GM12878 (cell line): ENCODE measurements at regions not wholly inside any gene's neighbourhood (a gene's known extent, or its start where the extent isn't known, plus 50 kb on each side); places are given as distances from the start of the nearest gene placed in this dataset.

Source experiments
- ATAC-seq: fragments of 200-7000 bp; cut with Tn5 transposase; 3 replicates; pipeline ENCODE4 v1.9.1; 2020; ENCODE audit warnings: mild to moderate bottlenecking, moderate library complexity
- BruUV-seq: library from RNA; stranded (reverse); fragments of 400-500 nt; replicated peaks from 2 replicates; lab custom pipeline; 2021; lab: Mats Ljungman, UMichigan
- CTCF ChIA-PET: fragments of 300-600 bp; sonication (Branson Sonifier 250); formaldehyde crosslinking; extraction: SDS; loops from one replicate; lab custom pipeline; 2021; ENCODE audit warnings: inconsistent platforms; lab: Yijun Ruan, JAX
- POLR2A ChIA-PET: fragments of 350-600 bp; formaldehyde crosslinking; extraction: SDS; loops from one replicate; lab custom pipeline; 2021; ENCODE audit warnings: inconsistent platforms; lab: Charles Lee
- RAD21 ChIA-PET: fragments of 300-600 bp; sonication (Branson Sonifier 250); formaldehyde crosslinking; loops from one replicate; lab custom pipeline; 2023; ENCODE audit warnings: antibody characterized with exemption; ENCODE audit not compliant: unreplicated experiment; lab: Charles Lee
- SMC1A ChIA-PET: fragments of 300-600 bp; sonication (Branson Sonifier 250); formaldehyde crosslinking; loops from one replicate; lab custom pipeline; 2023; ENCODE audit not compliant: unreplicated experiment, uncharacterized antibody; lab: Charles Lee
- DNase-seq: peaks from one replicate; pipeline ENCODE4 v3.0.0-alpha.2; 2011; ENCODE audit warnings: low read depth, low spot score
- FAIRE-seq: peaks from 3 replicates; lab custom pipeline; 2011; peaks lifted over from hg19 to GRCh38; lab: Jason Lieb, UNC
- H2AFZ ChIP-seq: 2 replicates; pipeline ENCODE4 v1.6.0; 2011; ENCODE audit warnings: low read depth, low read length, control low read depth; ENCODE audit not compliant: control insufficient read depth
- H3K27ac ChIP-seq: 2 replicates; pipeline ENCODE4 v1.5.1; 2011; ENCODE audit warnings: control low read depth; ENCODE audit not compliant: control insufficient read depth, insufficient read depth
- H3K27me3 ChIP-seq, 2 experiments: replicated peaks in 1 of 2; 2 replicates each; pipeline versions ENCODE4 v1.6.0 to v1.6.1; 2011; ENCODE audit warnings: low read length in 1 of 2; ENCODE audit not compliant: control insufficient read depth in 2 of 2, insufficient read depth in 2 of 2
- H3K36me3 ChIP-seq, 2 experiments: 2 replicates each; pipeline ENCODE4 v1.5.1; 2011; ENCODE audit warnings: low read length in 1 of 2; ENCODE audit not compliant: control insufficient read depth in 2 of 2, insufficient read depth in 2 of 2
- H3K4me1 ChIP-seq: 2 replicates; pipeline ENCODE4 v1.6.1; 2011; ENCODE audit warnings: mild to moderate bottlenecking, low read length, moderate library complexity, mixed read lengths; ENCODE audit not compliant: control insufficient read depth, insufficient read depth
- H3K4me2 ChIP-seq: 2 replicates; pipeline ENCODE4 v1.6.0; 2011; ENCODE audit warnings: control low read depth; ENCODE audit not compliant: control insufficient read depth, insufficient read depth
- H3K4me3 ChIP-seq: fragments of 200-600 bp; sonication (generic); 2 replicates; pipeline ENCODE4 v1.5.1; 2016
- H3K79me2 ChIP-seq: 2 replicates; pipeline ENCODE4 v1.6.0; 2011; ENCODE audit warnings: low read length; ENCODE audit not compliant: control insufficient read depth, insufficient read depth
- H3K9ac ChIP-seq: 2 replicates; pipeline ENCODE4 v1.8.0; 2011; ENCODE audit warnings: low read length, control low read depth, mixed read lengths; ENCODE audit not compliant: control insufficient read depth, insufficient read depth
- H3K9me3 ChIP-seq: replicated peaks from 3 replicates; pipeline ENCODE4 v1.5.1; 2011; ENCODE audit warnings: mild to moderate bottlenecking, low read length; ENCODE audit not compliant: control insufficient read depth, insufficient read depth
- H4K20me1 ChIP-seq: 2 replicates; pipeline ENCODE4 v1.6.0; 2011; ENCODE audit not compliant: control insufficient read depth, insufficient read depth
- CEBPB ChIP-seq, 2 experiments: fragments of 150-350 bp in 1 of 2; IDR thresholded peaks; 2 replicates each; pipeline ENCODE4 v1.6.1; 2012 to 2014; ENCODE audit warnings: low read depth in 2 of 2, low read length in 2 of 2, borderline replicate concordance in 1 of 2, inconsistent platforms in 1 of 2
- EED ChIP-seq: sonication (generic); IDR thresholded peaks from 2 replicates; pipeline ENCODE4 v1.6.1; 2016; ENCODE audit warnings: antibody characterized with exemption, low read depth
- ETV6 ChIP-seq, 2 experiments: fragments of 450-650 bp in 1 of 2; IDR thresholded peaks in 1 of 2; conservative IDR thresholded peaks in 1 of 2; 2 replicates each; pipeline ENCODE4 v1.6.1; 2014; ENCODE audit warnings: antibody characterized with exemption in 1 of 2, borderline replicate concordance in 1 of 2, low read depth in 1 of 2, mild to moderate bottlenecking in 1 of 2, moderate library complexity in 1 of 2
- GATAD2B ChIP-seq: fragments of 450-650 bp; conservative IDR thresholded peaks from 2 replicates; pipeline ENCODE4 v1.6.1; 2017; ENCODE audit warnings: low read depth, mild to moderate bottlenecking, moderate library complexity
- LARP7 ChIP-seq: fragments of 450-650 bp; IDR thresholded peaks from 2 replicates; pipeline ENCODE4 v1.6.1; 2017; ENCODE audit warnings: mild to moderate bottlenecking
- NFYA ChIP-seq: IDR thresholded peaks from 2 replicates; pipeline ENCODE4 v1.6.1; 2011; ENCODE audit warnings: low read depth, mild to moderate bottlenecking, low read length, improper control_type of control experiment, borderline replicate concordance
- RBBP5 ChIP-seq: fragments of 200-600 bp; sonication (generic); conservative IDR thresholded peaks from 2 replicates; pipeline ENCODE4 v1.6.1; 2016
- RFX5 ChIP-seq: IDR thresholded peaks from 2 replicates; pipeline ENCODE4 v1.6.1; 2011; ENCODE audit warnings: low read depth, low read length, improper control_type of control experiment
- SREBF2 ChIP-seq: IDR thresholded peaks from 2 replicates; pipeline ENCODE4 v1.6.1; 2012; ENCODE audit warnings: mild to moderate bottlenecking, low read length
- STAT1 ChIP-seq: fragments of 450-650 bp; conservative IDR thresholded peaks from 2 replicates; pipeline ENCODE4 v1.6.1; 2014; ENCODE audit warnings: antibody characterized with exemption, mild to moderate bottlenecking
- WGBS: methylation state at CpG from one replicate; pipeline ENCODE4 v1.1.6; 2016; ENCODE audit warnings: low lambda C conversion rate; ENCODE audit not compliant: insufficient replicate concordance, insufficient coverage; ENCODE audit errors: missing lambda C conversion rate; 5-methylcytosine and 5-hydroxymethylcytosine counted together
- in situ Hi-C: fragments of 300-500 bp; cut with MboI; formaldehyde crosslinking; loops from 9 replicates; pipeline ENCODE4 v1.14.3; 2018; ENCODE audit warnings: mixed read lengths
- intact Hi-C: fragments of 100-400 bp; cut with micrococcal nuclease; formaldehyde crosslinking; loops from one replicate; pipeline ENCODE4 v1.14.2; 2022; ENCODE audit not compliant: unreplicated experiment
- TF ChIP-seq, protein P1 (sequence below): IDR thresholded peaks from 2 replicates; pipeline ENCODE4 v1.6.1; 2012; ENCODE audit warnings: improper control_type of control experiment, low read depth, low read length; ENCODE audit not compliant: insufficient replicate concordance
- TF ChIP-seq, protein P2 (sequence below): fragments of 450-650 bp; IDR thresholded peaks from 2 replicates; pipeline ENCODE4 v1.6.1; 2018; ENCODE audit warnings: borderline replicate concordance, mild to moderate bottlenecking; ENCODE audit not compliant: partially characterized antibody
- TF ChIP-seq, protein P3 (sequence below), 3 experiments: IDR thresholded peaks in 2 of 3; conservative IDR thresholded peaks in 1 of 3; 2 replicates each; pipeline ENCODE4 v1.5.1; 2011; ENCODE audit warnings: low read depth in 3 of 3, low read length in 3 of 3, mild to moderate bottlenecking in 3 of 3, control low read depth in 2 of 3, moderate library complexity in 2 of 3, inconsistent platforms in 1 of 3, mixed read lengths in 1 of 3; ENCODE audit not compliant: control insufficient read depth in 2 of 3, insufficient read depth in 1 of 3; ENCODE audit errors: extremely low read depth in 1 of 3

DNA sequence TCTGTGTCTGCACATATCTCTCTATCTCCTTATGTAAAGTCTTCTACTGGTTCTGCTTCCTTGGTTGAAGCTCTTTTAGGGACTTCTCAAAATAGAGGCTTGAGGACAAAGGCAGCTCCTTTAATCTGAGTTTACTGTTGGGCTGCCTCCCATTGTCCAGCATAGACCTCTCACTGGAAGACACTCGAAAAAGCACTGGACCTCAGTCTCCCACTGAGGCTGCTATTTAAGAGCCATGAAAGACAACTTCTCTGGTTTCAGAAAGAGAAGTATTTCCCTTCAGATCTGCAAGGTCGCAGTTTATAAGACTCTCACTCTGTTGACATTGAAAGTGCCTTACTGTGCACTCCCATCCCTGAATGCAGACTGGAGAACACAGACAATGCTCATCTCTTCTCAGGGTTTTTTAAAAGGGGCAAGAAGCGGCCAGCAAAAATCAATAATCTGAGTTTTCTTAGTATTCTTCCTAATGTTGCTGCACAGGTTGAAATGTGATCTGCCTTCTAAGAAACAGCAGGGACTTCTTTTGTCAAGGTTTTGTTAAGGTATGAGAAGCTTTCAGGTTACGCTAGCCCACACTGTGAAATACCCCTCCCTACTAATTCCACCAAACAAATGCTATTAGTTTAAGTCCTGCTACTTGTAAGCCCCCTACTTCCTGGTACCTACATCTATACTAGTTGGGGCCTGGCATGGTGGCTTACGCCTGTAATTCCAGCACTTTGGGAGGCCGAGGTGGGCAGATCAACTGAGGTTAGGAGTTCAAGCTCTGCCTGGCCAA is 450.0 kb upstream of the SLC10A2 start:
- H3K27me3 ChIP-seq = no peaks in the 10 kb centered on the region
- no peak overlapping the region for H3K4me2 ChIP-seq
- 1% methylated on average over 6 of the region's 6 CpGs for WGBS
- BruUV-seq = no TSS peak
- SMC1A ChIA-PET = interaction anchor here (0.8 to 1.6 kb wide), 6 partner anchors 9 to 376 kb away, joined by 3 to 5 read pairs (median 3); no protein-coding TSS in a partner anchor
- DNase-seq (no peak), FAIRE-seq (peak; percentile 65), ATAC-seq (peak; percentile 18; the same call in 2 of the 3 replicates)
- in situ Hi-C loops = no loop called here
- H2AFZ ChIP-seq = no peak overlapping the region
- no peaks in the 10 kb centered on the region for H3K79me2 ChIP-seq
- POLR2A ChIA-PET = no interaction called here
- no peaks in the 10 kb centered on the region for H4K20me1 ChIP-seq
- intact Hi-C loops = loop anchor here (5.0 to 10.0 kb wide), 2 partner anchors 329 to 601 kb away; no protein-coding TSS in a partner anchor
- H3K27ac ChIP-seq = no peak overlapping the region
- no peaks in the 10 kb centered on the region for H3K9me3 ChIP-seq
- H3K36me3 ChIP-seq = no peaks in the 10 kb centered on the region
- RAD21 ChIA-PET = interaction anchor here (1.0 kb wide), 1 partner anchor 22 kb away, joined by 3 read pairs; no protein-coding TSS in a partner anchor
- H3K4me3 ChIP-seq = no peak overlapping the region
- CTCF ChIA-PET = interaction anchor here (1.0 to 1.2 kb wide), 3 partner anchors 14 to 22 kb away, joined by 3 to 4 read pairs (median 3); no protein-coding TSS in a partner anchor
- H3K4me1 ChIP-seq = no peaks in the 10 kb centered on the region
- no peak overlapping the region for H3K9ac ChIP-seq
- no peak for TF ChIP-seq CEBPB (IDR thresholded peaks at IDR 0.05; ENCODE audit: borderline replicate concordance in 1 of 2, low read depth in 2 of 2, low read length in 2 of 2)
- TF ChIP-seq, protein P1, sequence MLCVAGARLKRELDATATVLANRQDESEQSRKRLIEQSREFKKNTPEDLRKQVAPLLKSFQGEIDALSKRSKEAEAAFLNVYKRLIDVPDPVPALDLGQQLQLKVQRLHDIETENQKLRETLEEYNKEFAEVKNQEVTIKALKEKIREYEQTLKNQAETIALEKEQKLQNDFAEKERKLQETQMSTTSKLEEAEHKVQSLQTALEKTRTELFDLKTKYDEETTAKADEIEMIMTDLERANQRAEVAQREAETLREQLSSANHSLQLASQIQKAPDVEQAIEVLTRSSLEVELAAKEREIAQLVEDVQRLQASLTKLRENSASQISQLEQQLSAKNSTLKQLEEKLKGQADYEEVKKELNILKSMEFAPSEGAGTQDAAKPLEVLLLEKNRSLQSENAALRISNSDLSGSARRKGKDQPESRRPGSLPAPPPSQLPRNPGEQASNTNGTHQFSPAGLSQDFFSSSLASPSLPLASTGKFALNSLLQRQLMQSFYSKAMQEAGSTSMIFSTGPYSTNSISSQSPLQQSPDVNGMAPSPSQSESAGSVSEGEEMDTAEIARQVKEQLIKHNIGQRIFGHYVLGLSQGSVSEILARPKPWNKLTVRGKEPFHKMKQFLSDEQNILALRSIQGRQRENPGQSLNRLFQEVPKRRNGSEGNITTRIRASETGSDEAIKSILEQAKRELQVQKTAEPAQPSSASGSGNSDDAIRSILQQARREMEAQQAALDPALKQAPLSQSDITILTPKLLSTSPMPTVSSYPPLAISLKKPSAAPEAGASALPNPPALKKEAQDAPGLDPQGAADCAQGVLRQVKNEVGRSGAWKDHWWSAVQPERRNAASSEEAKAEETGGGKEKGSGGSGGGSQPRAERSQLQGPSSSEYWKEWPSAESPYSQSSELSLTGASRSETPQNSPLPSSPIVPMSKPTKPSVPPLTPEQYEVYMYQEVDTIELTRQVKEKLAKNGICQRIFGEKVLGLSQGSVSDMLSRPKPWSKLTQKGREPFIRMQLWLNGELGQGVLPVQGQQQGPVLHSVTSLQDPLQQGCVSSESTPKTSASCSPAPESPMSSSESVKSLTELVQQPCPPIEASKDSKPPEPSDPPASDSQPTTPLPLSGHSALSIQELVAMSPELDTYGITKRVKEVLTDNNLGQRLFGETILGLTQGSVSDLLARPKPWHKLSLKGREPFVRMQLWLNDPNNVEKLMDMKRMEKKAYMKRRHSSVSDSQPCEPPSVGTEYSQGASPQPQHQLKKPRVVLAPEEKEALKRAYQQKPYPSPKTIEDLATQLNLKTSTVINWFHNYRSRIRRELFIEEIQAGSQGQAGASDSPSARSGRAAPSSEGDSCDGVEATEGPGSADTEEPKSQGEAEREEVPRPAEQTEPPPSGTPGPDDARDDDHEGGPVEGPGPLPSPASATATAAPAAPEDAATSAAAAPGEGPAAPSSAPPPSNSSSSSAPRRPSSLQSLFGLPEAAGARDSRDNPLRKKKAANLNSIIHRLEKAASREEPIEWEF = no peak
- TF ChIP-seq, protein P2, sequence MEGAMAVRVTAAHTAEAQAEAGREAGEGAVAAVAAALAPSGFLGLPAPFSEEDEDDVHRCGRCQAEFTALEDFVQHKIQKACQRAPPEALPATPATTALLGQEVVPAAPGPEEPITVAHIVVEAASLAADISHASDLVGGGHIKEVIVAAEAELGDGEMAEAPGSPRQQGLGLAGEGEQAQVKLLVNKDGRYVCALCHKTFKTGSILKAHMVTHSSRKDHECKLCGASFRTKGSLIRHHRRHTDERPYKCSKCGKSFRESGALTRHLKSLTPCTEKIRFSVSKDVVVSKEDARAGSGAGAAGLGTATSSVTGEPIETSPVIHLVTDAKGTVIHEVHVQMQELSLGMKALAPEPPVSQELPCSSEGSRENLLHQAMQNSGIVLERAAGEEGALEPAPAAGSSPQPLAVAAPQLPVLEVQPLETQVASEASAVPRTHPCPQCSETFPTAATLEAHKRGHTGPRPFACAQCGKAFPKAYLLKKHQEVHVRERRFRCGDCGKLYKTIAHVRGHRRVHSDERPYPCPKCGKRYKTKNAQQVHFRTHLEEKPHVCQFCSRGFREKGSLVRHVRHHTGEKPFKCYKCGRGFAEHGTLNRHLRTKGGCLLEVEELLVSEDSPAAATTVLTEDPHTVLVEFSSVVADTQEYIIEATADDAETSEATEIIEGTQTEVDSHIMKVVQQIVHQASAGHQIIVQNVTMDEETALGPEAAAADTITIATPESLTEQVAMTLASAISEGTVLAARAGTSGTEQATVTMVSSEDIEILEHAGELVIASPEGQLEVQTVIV = no peak
- TF ChIP-seq, protein P3, sequence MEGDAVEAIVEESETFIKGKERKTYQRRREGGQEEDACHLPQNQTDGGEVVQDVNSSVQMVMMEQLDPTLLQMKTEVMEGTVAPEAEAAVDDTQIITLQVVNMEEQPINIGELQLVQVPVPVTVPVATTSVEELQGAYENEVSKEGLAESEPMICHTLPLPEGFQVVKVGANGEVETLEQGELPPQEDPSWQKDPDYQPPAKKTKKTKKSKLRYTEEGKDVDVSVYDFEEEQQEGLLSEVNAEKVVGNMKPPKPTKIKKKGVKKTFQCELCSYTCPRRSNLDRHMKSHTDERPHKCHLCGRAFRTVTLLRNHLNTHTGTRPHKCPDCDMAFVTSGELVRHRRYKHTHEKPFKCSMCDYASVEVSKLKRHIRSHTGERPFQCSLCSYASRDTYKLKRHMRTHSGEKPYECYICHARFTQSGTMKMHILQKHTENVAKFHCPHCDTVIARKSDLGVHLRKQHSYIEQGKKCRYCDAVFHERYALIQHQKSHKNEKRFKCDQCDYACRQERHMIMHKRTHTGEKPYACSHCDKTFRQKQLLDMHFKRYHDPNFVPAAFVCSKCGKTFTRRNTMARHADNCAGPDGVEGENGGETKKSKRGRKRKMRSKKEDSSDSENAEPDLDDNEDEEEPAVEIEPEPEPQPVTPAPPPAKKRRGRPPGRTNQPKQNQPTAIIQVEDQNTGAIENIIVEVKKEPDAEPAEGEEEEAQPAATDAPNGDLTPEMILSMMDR (IDR thresholded peaks at IDR 0.05 in 2 of 3, conservative IDR thresholded peaks at IDR 0.05 in 1 of 3; ENCODE audit: control insufficient read depth in 2 of 3, extremely low read depth in 1 of 3, insufficient read depth in 1 of 3, low read depth in 3 of 3, low read length in 3 of 3) = no peak
- TF ChIP-seq RFX5 = no peak
- no peak for TF ChIP-seq RBBP5
- TF ChIP-seq EED = no peak
- TF ChIP-seq SREBF2 = no peak
- no peak for TF ChIP-seq STAT1
- no peak for TF ChIP-seq NFYA
- TF ChIP-seq GATAD2B = no peak
- no peak for TF ChIP-seq ETV6 (conservative IDR thresholded peaks at IDR 0.05 in 1 of 2, IDR thresholded peaks at IDR 0.05 in 1 of 2; ENCODE audit: borderline replicate concordance in 1 of 2, low read depth in 1 of 2)
- TF ChIP-seq LARP7 = no peak
